ENCODE measurements at regions not wholly inside any gene's neighbourhood (a gene's known extent, or its start where the extent isn't known, plus 50 kb on each side); places are given as distances from the start of the nearest gene placed in this dataset.

DNA sequence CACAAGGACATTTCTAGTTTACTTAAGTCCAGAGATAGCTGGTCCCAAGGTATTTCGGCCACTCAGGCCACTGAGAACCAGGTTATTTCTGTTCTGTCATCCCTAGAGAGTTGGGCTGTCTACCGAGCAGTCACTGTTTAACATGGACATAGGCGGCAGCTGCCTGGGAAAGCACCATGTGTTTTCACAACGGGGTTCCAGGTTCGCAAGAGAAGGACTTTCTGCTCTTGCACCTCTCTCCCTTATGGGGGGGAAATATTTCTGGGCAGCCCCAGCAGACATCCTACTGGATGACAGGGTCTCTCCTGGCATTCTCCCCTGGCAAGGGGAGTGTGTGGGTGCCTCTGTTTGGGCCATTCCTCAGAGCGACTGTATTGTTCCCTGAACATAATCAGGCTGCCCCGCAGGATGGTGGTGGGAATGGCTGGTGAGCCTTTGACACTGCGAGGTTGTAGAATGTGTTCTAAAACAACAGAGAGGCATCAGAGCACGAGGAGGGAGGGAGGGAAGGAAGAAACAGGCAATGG is 64.4 kb upstream of the DUSP22 start (continued):
- TF ChIP-seq NFYB (CRISPR knock-in tag; conservative IDR thresholded peaks at IDR 0.05; ENCODE audit: low read depth) (no peak), ESRRA (CRISPR knock-in tag; IDR thresholded peaks at IDR 0.05; ENCODE audit: borderline replicate concordance) (no peak)

DNA sequence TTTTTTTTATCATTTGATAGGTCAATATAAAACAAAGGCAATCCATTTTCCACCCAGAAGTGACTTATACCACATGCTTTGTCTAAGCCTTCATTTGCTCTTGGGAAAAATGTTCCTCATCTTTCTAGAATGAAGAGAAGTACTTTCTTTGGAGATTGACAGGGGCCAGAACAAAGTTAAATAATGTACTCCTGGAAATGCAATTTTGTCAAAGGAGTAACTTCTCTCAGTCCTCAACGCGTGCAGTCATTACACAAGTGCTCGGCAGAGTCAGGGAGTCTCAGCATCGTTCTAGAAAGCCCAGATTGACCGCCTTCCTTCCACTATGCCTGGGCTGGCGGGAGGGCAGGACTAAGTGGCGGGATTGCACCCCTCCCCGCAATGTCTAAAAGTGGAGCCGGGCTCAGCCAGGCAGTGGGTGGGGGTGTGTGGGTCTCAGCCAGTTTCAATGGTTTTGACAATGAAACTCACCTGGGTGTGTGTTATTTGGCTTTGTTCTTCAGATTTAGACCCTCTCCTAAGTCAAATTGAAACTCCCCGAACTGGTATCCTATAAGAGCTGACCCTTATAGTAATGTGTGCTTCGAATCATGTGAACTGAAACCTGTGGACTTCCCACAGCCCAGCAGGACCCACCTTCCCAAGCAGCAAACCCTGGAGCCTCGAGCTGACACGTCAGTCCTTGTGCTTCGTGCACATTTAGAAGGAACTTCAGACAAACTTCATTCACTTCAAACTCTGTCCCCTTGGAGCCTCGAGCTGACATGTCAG is 63.2 kb upstream of the DUSP22 start:
- no peaks in the 10 kb centered on the region; the same call in 1 of the 2 replicates for H3K27me3 Mint-ChIP-seq (ENCODE audit: low read depth)
- TF ChIP-seq, protein P1, sequence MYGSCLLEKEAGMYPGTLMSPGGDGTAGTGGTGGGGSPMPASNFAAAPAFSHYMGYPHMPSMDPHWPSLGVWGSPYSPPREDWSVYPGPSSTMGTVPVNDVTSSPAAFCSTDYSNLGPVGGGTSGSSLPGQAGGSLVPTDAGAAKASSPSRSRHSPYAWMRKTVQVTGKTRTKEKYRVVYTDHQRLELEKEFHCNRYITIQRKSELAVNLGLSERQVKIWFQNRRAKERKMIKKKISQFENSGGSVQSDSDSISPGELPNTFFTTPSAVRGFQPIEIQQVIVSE (CRISPR knock-in tag; IDR thresholded peaks at IDR 0.05; ENCODE audit: borderline replicate concordance): no peak
- no peak for TF ChIP-seq ZNF317 (CRISPR knock-in tag; IDR thresholded peaks at IDR 0.05; ENCODE audit: borderline replicate concordance, low read depth)
- TF ChIP-seq, protein P2, sequence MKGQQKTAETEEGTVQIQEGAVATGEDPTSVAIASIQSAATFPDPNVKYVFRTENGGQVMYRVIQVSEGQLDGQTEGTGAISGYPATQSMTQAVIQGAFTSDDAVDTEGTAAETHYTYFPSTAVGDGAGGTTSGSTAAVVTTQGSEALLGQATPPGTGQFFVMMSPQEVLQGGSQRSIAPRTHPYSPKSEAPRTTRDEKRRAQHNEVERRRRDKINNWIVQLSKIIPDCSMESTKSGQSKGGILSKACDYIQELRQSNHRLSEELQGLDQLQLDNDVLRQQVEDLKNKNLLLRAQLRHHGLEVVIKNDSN (CRISPR knock-in tag; IDR thresholded peaks at IDR 0.05): no peak
- no peak for TF ChIP-seq NR3C1 (CRISPR knock-in tag; conservative IDR thresholded peaks at IDR 0.05; ENCODE audit: low read depth)
- TF ChIP-seq, protein P3, sequence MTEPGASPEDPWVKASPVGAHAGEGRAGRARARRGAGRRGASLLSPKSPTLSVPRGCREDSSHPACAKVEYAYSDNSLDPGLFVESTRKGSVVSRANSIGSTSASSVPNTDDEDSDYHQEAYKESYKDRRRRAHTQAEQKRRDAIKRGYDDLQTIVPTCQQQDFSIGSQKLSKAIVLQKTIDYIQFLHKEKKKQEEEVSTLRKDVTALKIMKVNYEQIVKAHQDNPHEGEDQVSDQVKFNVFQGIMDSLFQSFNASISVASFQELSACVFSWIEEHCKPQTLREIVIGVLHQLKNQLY (CRISPR knock-in tag; IDR thresholded peaks at IDR 0.05): no peak
- no peak for TF ChIP-seq JAZF1 (CRISPR knock-in tag; IDR thresholded peaks at IDR 0.05)
- TF ChIP-seq CBFB (CRISPR knock-in tag; IDR thresholded peaks at IDR 0.05; ENCODE audit: low read depth): no peak
- ATAC-seq: no peak
- H3K36me3 Mint-ChIP-seq: no peaks in the 10 kb centered on the region; the same call in 1 of the 2 replicates
- H3K9me3 Mint-ChIP-seq: peaks cover 9% of the 10 kb centered on the region; the same call in 1 of the 2 replicates
- CTCF ChIA-PET: no interaction called here
- H3K27ac Mint-ChIP-seq: no peak overlapping the region
- no peak for DNase-seq (ENCODE audit: low spot score)
- H3K4me1 Mint-ChIP-seq: no peaks in the 10 kb centered on the region
- no peak overlapping the region for H3K4me3 Mint-ChIP-seq
- POLR2A ChIA-PET: no interaction called here

DNA sequence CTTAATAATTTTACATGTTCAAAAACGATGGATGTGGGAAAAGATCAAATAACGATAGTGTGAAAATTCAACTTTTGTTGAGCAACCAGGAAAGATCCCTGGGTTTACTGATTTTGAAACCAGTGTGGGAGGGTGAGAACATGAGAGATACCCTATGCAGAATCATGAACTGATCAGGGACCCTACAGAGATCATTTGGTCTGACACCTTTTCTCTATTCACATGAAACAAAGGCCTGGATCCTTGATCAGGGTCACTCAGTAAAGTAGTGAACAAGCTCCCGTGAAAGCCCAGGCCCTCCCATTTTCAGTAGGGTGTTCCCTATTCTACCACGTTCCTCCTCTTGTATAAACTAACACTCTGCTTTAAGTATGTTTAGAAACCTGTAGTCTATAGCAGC is 60.5 kb upstream of the DUSP22 start:
- Mint-ChIP-seq H3K9me3 (peaks cover 9% of the 10 kb centered on the region; the same call in 1 of the 2 replicates), H3K4me3 (no peak overlapping the region), H3K4me1 (peaks cover 13% of the 10 kb centered on the region), H3K27ac (no peak overlapping the region), H3K36me3 (no peaks in the 10 kb centered on the region; the same call in 1 of the 2 replicates), H3K27me3 (ENCODE audit: low read depth) (no peaks in the 10 kb centered on the region; the same call in 1 of the 2 replicates)
- TF ChIP-seq, protein P4, sequence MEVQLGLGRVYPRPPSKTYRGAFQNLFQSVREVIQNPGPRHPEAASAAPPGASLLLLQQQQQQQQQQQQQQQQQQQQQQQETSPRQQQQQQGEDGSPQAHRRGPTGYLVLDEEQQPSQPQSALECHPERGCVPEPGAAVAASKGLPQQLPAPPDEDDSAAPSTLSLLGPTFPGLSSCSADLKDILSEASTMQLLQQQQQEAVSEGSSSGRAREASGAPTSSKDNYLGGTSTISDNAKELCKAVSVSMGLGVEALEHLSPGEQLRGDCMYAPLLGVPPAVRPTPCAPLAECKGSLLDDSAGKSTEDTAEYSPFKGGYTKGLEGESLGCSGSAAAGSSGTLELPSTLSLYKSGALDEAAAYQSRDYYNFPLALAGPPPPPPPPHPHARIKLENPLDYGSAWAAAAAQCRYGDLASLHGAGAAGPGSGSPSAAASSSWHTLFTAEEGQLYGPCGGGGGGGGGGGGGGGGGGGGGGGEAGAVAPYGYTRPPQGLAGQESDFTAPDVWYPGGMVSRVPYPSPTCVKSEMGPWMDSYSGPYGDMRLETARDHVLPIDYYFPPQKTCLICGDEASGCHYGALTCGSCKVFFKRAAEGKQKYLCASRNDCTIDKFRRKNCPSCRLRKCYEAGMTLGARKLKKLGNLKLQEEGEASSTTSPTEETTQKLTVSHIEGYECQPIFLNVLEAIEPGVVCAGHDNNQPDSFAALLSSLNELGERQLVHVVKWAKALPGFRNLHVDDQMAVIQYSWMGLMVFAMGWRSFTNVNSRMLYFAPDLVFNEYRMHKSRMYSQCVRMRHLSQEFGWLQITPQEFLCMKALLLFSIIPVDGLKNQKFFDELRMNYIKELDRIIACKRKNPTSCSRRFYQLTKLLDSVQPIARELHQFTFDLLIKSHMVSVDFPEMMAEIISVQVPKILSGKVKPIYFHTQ (CRISPR knock-in tag; IDR thresholded peaks at IDR 0.05): no peak
- TF ChIP-seq, protein P2 (CRISPR knock-in tag; IDR thresholded peaks at IDR 0.05): no peak
- ATAC-seq (no peak), DNase-seq (ENCODE audit: low spot score) (no peak)
- ChIA-PET POLR2A (no interaction called here), CTCF (interaction anchor here (2.1 kb wide), 1 partner anchor 15 kb away, joined by 8 read pairs; no protein-coding TSS in a partner anchor)

DNA sequence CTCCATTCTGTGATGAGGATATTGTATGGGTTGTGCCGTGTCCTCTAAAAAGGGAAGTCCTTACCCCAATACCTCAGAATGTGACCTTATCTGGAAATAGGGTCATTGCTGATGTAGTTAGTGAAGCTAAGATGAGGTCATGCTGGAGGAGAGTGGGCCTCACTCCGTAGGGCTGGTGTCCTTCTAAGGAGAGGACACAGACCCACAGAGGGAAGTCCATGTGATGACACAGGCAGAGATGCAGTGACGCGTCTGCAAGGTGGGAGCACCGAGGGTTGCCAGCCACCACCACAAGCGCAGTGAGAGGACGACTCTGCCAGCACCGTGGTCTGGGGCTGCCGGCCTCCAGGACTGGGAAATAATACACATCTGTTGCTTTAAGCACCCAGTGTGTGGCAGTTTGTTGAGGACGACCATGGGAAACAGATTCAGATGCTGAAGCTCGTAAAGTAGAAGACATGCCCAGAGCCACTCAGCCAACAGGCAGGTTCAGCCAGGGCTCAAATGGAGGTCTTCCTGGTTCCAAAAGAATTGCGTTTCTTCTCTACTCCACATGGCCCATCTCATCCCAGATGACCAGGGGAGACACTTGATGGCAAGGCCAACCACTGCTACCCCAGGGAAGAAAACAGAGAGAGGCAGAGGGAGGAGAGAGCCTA is 59.2 kb upstream of the DUSP22 start:
- Mint-ChIP-seq H3K27ac (no peak overlapping the region), H3K27me3 (ENCODE audit: low read depth) (no peaks in the 10 kb centered on the region; the same call in 1 of the 2 replicates), H3K9me3 (peaks cover 9% of the 10 kb centered on the region; the same call in 1 of the 2 replicates), H3K4me3 (no peak overlapping the region), H3K36me3 (no peaks in the 10 kb centered on the region; the same call in 1 of the 2 replicates), H3K4me1 (peaks cover 15% of the 10 kb centered on the region)
- ChIA-PET POLR2A (no interaction called here), CTCF (interaction anchor here (2.1 kb wide), 1 partner anchor 16 kb away, joined by 8 read pairs; no protein-coding TSS in a partner anchor)
- DNase-seq (ENCODE audit: low spot score) (no peak), ATAC-seq (no peak)
- TF ChIP-seq FOXK1 (CRISPR knock-in tag; IDR thresholded peaks at IDR 0.05): no peak
- no peak for TF ChIP-seq JUN (CRISPR knock-in tag; IDR thresholded peaks at IDR 0.05)
- TF ChIP-seq, protein P5, sequence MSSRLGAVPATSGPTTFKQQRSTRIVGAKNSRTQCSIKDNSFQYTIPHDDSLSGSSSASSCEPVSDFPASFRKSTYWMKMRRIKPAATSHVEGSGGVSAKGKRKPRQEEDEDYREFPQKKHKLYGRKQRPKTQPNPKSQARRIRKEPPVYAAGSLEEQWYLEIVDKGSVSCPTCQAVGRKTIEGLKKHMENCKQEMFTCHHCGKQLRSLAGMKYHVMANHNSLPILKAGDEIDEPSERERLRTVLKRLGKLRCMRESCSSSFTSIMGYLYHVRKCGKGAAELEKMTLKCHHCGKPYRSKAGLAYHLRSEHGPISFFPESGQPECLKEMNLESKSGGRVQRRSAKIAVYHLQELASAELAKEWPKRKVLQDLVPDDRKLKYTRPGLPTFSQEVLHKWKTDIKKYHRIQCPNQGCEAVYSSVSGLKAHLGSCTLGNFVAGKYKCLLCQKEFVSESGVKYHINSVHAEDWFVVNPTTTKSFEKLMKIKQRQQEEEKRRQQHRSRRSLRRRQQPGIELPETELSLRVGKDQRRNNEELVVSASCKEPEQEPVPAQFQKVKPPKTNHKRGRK (CRISPR knock-in tag; IDR thresholded peaks at IDR 0.05; ENCODE audit: borderline replicate concordance): no peak
- TF ChIP-seq, protein P6, sequence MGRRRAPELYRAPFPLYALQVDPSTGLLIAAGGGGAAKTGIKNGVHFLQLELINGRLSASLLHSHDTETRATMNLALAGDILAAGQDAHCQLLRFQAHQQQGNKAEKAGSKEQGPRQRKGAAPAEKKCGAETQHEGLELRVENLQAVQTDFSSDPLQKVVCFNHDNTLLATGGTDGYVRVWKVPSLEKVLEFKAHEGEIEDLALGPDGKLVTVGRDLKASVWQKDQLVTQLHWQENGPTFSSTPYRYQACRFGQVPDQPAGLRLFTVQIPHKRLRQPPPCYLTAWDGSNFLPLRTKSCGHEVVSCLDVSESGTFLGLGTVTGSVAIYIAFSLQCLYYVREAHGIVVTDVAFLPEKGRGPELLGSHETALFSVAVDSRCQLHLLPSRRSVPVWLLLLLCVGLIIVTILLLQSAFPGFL (CRISPR knock-in tag; IDR thresholded peaks at IDR 0.05; ENCODE audit: borderline replicate concordance): no peak
- no peak for TF ChIP-seq ZNF396 (CRISPR knock-in tag; IDR thresholded peaks at IDR 0.05; ENCODE audit: borderline replicate concordance)
- TF ChIP-seq, protein P7, sequence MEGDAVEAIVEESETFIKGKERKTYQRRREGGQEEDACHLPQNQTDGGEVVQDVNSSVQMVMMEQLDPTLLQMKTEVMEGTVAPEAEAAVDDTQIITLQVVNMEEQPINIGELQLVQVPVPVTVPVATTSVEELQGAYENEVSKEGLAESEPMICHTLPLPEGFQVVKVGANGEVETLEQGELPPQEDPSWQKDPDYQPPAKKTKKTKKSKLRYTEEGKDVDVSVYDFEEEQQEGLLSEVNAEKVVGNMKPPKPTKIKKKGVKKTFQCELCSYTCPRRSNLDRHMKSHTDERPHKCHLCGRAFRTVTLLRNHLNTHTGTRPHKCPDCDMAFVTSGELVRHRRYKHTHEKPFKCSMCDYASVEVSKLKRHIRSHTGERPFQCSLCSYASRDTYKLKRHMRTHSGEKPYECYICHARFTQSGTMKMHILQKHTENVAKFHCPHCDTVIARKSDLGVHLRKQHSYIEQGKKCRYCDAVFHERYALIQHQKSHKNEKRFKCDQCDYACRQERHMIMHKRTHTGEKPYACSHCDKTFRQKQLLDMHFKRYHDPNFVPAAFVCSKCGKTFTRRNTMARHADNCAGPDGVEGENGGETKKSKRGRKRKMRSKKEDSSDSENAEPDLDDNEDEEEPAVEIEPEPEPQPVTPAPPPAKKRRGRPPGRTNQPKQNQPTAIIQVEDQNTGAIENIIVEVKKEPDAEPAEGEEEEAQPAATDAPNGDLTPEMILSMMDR (IDR thresholded peaks at IDR 0.05): no peak
